B cell (primary cell): ENCODE measurements at regions not wholly inside any gene's neighbourhood (a gene's known extent, or its start where the extent isn't known, plus 50 kb on each side); places are given as distances from the start of the nearest gene placed in this dataset.

ENCODE experiments used
- ATAC-seq: fragments of 200-7000 bp; cut with Tn5 transposase; one replicate; pipeline ENCODE4 v1.10.0; 2021; ENCODE audit warnings: low read depth, mild to moderate bottlenecking, moderate number of reproducible peaks, moderate library complexity
- CTCF ChIA-PET: fragments of 350-600 bp; sonication (Branson Sonifier 250); formaldehyde crosslinking; loops from one replicate; lab custom pipeline; 2021; ENCODE audit warnings: antibody characterized with exemption, inconsistent platforms; lab: Charles Lee
- POLR2A ChIA-PET: fragments of 350-600 bp; sonication (Branson Sonifier 250); formaldehyde crosslinking; loops from one replicate; lab custom pipeline; 2021; ENCODE audit warnings: antibody characterized with exemption; lab: Charles Lee
- DNase-seq: peaks from one replicate; pipeline ENCODE4 v3.0.0; 2013
- H2AFZ ChIP-seq: 2 replicates; pipeline ENCODE4 v1.6.1; 2012; ENCODE audit warnings: mild to moderate bottlenecking, low read depth, low read length; ENCODE audit not compliant: insufficient read depth, poor library complexity, severe bottlenecking
- H3K27ac ChIP-seq, 2 donors: 1 replicate in 1 of 2; 2 replicates in 1 of 2; pipeline ENCODE4 v1.5.1; 2012 to 2013; ENCODE audit warnings: low read length in 2 of 2, mild to moderate bottlenecking in 2 of 2, moderate library complexity in 1 of 2
- H3K27me3 ChIP-seq, 4 experiments: fragments of 200-600 bp in 1 of 4; sonication (generic) in 1 of 4; replicated peaks in 1 of 4; 1 replicate in 2 of 4; 2 replicates in 2 of 4; pipeline versions ENCODE4 v1.6.1 to v1.7.0; 2013 to 2016; ENCODE audit warnings: low read length in 3 of 4, mild to moderate bottlenecking in 2 of 4, mixed read lengths in 1 of 4, moderate library complexity in 1 of 4; ENCODE audit not compliant: insufficient read depth in 4 of 4, control insufficient read depth in 3 of 4; ENCODE audit errors: control extremely low read depth in 1 of 4
- H3K36me3 ChIP-seq, 2 experiments: replicated peaks in 1 of 2; 1 replicate in 1 of 2; 2 replicates in 1 of 2; pipeline versions ENCODE4 v1.6.1 to v1.7.1; 2013; ENCODE audit warnings: low read length in 1 of 2; ENCODE audit not compliant: insufficient read depth in 2 of 2, control insufficient read depth in 1 of 2; ENCODE audit errors: control extremely low read depth in 1 of 2, extremely low read depth in 1 of 2
- H3K4me1 ChIP-seq, 2 donors: fragments of 200-600 bp in 1 of 2; sonication (generic) in 1 of 2; 1 replicate in 1 of 2; 2 replicates in 1 of 2; pipeline versions ENCODE4 v1.5.1 to v1.6.1; 2013 to 2017; ENCODE audit warnings: low read length in 2 of 2; ENCODE audit not compliant: control insufficient read depth in 2 of 2, insufficient read depth in 2 of 2
- H3K4me2 ChIP-seq: replicated peaks from 2 replicates; pipeline ENCODE3; 2012; ENCODE audit warnings: mild to moderate bottlenecking, low read depth, low read length; ENCODE audit not compliant: poor library complexity, severe bottlenecking
- H3K4me3 ChIP-seq, 5 experiments: fragments of 200-600 bp in 1 of 5; sonication (generic) in 1 of 5; 1 replicate in 3 of 5; 2 replicates in 2 of 5; pipeline versions ENCODE4 v1.5.1 to v1.7.0; 2011 to 2016; ENCODE audit warnings: low read length in 4 of 5, mild to moderate bottlenecking in 4 of 5, low read depth in 2 of 5, control low read depth in 1 of 5, moderate library complexity in 1 of 5; ENCODE audit not compliant: insufficient read depth in 1 of 5; ENCODE audit errors: control extremely low read depth in 1 of 5, extremely low read depth in 1 of 5
- H3K79me2 ChIP-seq: fragments of 200-600 bp; sonication (generic); one replicate; pipeline ENCODE4 v1.6.0; 2016; ENCODE audit warnings: low read length; ENCODE audit not compliant: control insufficient read depth, insufficient read depth
- H3K9ac ChIP-seq: fragments of 200-600 bp; sonication (generic); 2 replicates; pipeline ENCODE4 v1.6.1; 2017; ENCODE audit warnings: mild to moderate bottlenecking, low read length, moderate library complexity
- H3K9me3 ChIP-seq, 3 donors: one replicate each; pipeline versions ENCODE4 v1.6.1 to v1.7.1; 2013; ENCODE audit warnings: low read length in 2 of 3; ENCODE audit not compliant: control insufficient read depth in 2 of 3, insufficient read depth in 1 of 3; ENCODE audit errors: control extremely low read depth in 1 of 3
- H4K20me1 ChIP-seq: 2 replicates; pipeline ENCODE4 v1.6.0; 2012; ENCODE audit warnings: mild to moderate bottlenecking, low read length; ENCODE audit not compliant: insufficient read depth, control insufficient read depth, poor library complexity, severe bottlenecking
- H3K27ac Mint-ChIP-seq: one replicate; pipeline ENCODE4 v1.8.0; 2021; ENCODE audit warnings: mixed read lengths
- H3K27me3 Mint-ChIP-seq: one replicate; pipeline ENCODE4 v1.8.0; 2021; ENCODE audit warnings: mixed read lengths
- H3K4me1 Mint-ChIP-seq: one replicate; pipeline ENCODE4 v1.8.0; 2021; ENCODE audit warnings: mixed read lengths
- H3K4me3 Mint-ChIP-seq: one replicate; pipeline ENCODE4 v1.8.0; 2021; ENCODE audit warnings: mixed read lengths
- H3K9me3 Mint-ChIP-seq: one replicate; pipeline ENCODE4 v1.8.0; 2022; ENCODE audit warnings: mixed read lengths; ENCODE audit not compliant: insufficient read depth
- EZH2 ChIP-seq: IDR thresholded peaks from 2 replicates; pipeline ENCODE4 v1.6.1; 2012; ENCODE audit warnings: borderline replicate concordance, low read depth, mild to moderate bottlenecking, moderate library complexity, low read length; ENCODE audit not compliant: insufficient read depth, poor library complexity, severe bottlenecking
- WGBS: methylation state at CpG from one replicate; pipeline ENCODE4 v1.1.5; 2013; ENCODE audit warnings: missing lambda C conversion rate; ENCODE audit not compliant: insufficient coverage; 5-methylcytosine and 5-hydroxymethylcytosine counted together
- intact Hi-C: fragments of 100-400 bp; cut with micrococcal nuclease; formaldehyde crosslinking; loops from one replicate; pipeline ENCODE4 v1.10.0; 2022
- TF ChIP-seq, protein P1 (sequence below): fragments of 200-600 bp; IDR thresholded peaks from one replicate; pipeline ENCODE4 v1.8.0; 2022; ENCODE audit warnings: antibody characterized with exemption, mild to moderate bottlenecking

DNA sequence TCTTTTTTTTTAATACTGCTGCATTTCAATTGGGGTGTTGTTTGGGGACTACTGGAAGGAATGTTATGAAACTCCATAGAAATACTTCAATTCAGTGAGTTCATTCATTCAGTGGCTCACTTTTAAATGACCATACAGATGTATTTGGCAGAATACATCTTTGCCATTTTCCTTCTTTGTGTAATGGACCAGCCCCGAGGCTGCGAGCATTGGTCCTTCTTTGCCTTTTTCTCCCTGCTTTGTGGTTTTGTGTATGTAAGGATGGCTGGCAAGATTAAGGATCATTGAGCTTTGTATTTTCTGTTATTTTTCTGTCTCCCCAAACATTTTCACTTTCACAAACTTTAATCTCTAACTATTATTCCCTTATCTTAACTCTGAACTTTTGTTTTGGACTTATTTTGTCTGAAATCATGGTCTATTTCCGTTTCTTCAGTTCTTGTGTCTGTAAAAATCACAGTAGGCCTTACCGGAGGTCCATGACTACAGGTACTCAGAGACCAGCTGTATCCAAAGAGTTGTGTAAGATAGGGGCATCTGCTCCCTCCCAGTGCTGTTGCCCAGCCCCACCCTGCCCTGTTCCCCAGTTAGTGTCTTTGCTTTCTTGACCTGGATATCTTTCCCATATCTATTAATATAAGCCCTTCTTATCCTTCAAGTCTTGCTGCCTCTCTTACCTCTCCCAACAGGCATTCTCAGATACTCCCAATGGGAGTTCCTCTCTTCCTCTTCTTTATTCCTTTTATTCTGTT, 154.3 kb upstream of the DMRT1 start:
- no peak overlapping the region for H3K27ac Mint-ChIP-seq
- no peak overlapping the region for H3K9ac ChIP-seq
- H3K4me1 ChIP-seq: peaks cover 3 to 9% of the 10 kb centered on the region in 2 donors
- H3K27me3 ChIP-seq: no peaks in the 10 kb centered on the region
- H3K36me3 ChIP-seq: no peaks in the 10 kb centered on the region
- no peak overlapping the region for H3K27ac ChIP-seq
- peaks cover 12% of the 10 kb centered on the region for H3K4me1 Mint-ChIP-seq
- no peaks in the 10 kb centered on the region for H3K79me2 ChIP-seq
- TF ChIP-seq, protein P1, sequence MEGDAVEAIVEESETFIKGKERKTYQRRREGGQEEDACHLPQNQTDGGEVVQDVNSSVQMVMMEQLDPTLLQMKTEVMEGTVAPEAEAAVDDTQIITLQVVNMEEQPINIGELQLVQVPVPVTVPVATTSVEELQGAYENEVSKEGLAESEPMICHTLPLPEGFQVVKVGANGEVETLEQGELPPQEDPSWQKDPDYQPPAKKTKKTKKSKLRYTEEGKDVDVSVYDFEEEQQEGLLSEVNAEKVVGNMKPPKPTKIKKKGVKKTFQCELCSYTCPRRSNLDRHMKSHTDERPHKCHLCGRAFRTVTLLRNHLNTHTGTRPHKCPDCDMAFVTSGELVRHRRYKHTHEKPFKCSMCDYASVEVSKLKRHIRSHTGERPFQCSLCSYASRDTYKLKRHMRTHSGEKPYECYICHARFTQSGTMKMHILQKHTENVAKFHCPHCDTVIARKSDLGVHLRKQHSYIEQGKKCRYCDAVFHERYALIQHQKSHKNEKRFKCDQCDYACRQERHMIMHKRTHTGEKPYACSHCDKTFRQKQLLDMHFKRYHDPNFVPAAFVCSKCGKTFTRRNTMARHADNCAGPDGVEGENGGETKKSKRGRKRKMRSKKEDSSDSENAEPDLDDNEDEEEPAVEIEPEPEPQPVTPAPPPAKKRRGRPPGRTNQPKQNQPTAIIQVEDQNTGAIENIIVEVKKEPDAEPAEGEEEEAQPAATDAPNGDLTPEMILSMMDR: no peak
- ATAC-seq: no peak
- H2AFZ ChIP-seq: no peak overlapping the region
- 95% methylated on average over 2 of the region's 4 CpGs for WGBS
- no peak overlapping the region for H3K4me2 ChIP-seq
- ChIA-PET CTCF (no interaction called here), POLR2A (no interaction called here)
- peaks cover 9% of the 10 kb centered on the region for H3K27me3 Mint-ChIP-seq
- H4K20me1 ChIP-seq: no peaks in the 10 kb centered on the region
- no peak for DNase-seq
- intact Hi-C loops: no loop called here
- H3K4me3 Mint-ChIP-seq: no peak overlapping the region
- no peaks in the 10 kb centered on the region for H3K9me3 Mint-ChIP-seq
- H3K4me3 ChIP-seq: no peak overlapping the region
- H3K9me3 ChIP-seq: no peaks in the 10 kb centered on the region

GRCh38 chr9:687994-688393, 153.5 kb upstream of the DMRT1 start:
- Mint-ChIP-seq H3K27me3 (peaks cover 9% of the 10 kb centered on the region), H3K4me1 (peaks cover 12% of the 10 kb centered on the region), H3K27ac (no peak overlapping the region), H3K4me3 (no peak overlapping the region), H3K9me3 (no peaks in the 10 kb centered on the region)
- ATAC-seq (no peak), DNase-seq (no peak)
- WGBS: 33% methylated on average over 1 of the region's 4 CpGs
- Histone ChIP-seq H3K27me3 (no peaks in the 10 kb centered on the region), H2AFZ (no peak overlapping the region), H3K36me3 (no peaks in the 10 kb centered on the region), H3K27ac (no peak overlapping the region), H4K20me1 (no peaks in the 10 kb centered on the region), H3K79me2 (no peaks in the 10 kb centered on the region), H3K4me3 (no peak overlapping the region), H3K4me2 (no peak overlapping the region), H3K9me3 (no peaks in the 10 kb centered on the region), H3K4me1 (peaks cover 3 to 9% of the 10 kb centered on the region in 2 donors), H3K9ac (no peak overlapping the region)
- TF ChIP-seq, protein P1: no peak
- TF ChIP-seq EZH2: no peak
- CTCF ChIA-PET: no interaction called here
- POLR2A ChIA-PET: no interaction called here
- intact Hi-C loops: no loop called here
